ENCODE measurements at regions not wholly inside any gene's neighbourhood (a gene's known extent, or its start where the extent isn't known, plus 50 kb on each side); places are given as distances from the start of the nearest gene placed in this dataset.
"Not testable (repeated sequence)": the region's sequence is repeated elsewhere in the genome, so short reads cannot be mapped to it uniquely, and the experiment has no call there.

GRCh38 chr14:48726080-48726642 lies 860.0 kb downstream of the RPS29 start:
- Mint-ChIP-seq H3K4me1 (no peaks in the 10 kb centered on the region), H3K9me3 (no peaks in the 10 kb centered on the region), H3K27me3 (no peaks in the 10 kb centered on the region), H3K27ac (no peak overlapping the region), H3K36me3 (no peaks in the 10 kb centered on the region), H3K4me3 (no peak overlapping the region)
- POLR2A ChIA-PET, result no interaction called here
- no peak for DNase-seq
- no peak for ATAC-seq (ENCODE audit: low read depth)

GRCh38 chr14:48725051-48725734 lies 861.0 kb downstream of the RPS29 start:
- H3K27ac Mint-ChIP-seq, result no peak overlapping the region
- no peak for ATAC-seq (ENCODE audit: low read depth)

GRCh38 chr14:48723841-48724495 lies 862.2 kb downstream of the RPS29 start:
- Mint-ChIP-seq H3K4me3 (no peak overlapping the region), H3K27ac (no peak overlapping the region), H3K27me3 (no peaks in the 10 kb centered on the region), H3K9me3 (no peaks in the 10 kb centered on the region), H3K4me1 (no peaks in the 10 kb centered on the region), H3K36me3 (no peaks in the 10 kb centered on the region)
- POLR2A ChIA-PET, result no interaction called here
- ATAC-seq (ENCODE audit: low read depth) (no peak), DNase-seq (no peak)

More at GRCh38 chr14:48725051-48725734, 861.0 kb downstream of the RPS29 start:
- DNase-seq, result no peak
- Mint-ChIP-seq H3K4me3 (no peak overlapping the region), H3K36me3 (no peaks in the 10 kb centered on the region), H3K4me1 (no peaks in the 10 kb centered on the region), H3K9me3 (no peaks in the 10 kb centered on the region), H3K27me3 (no peaks in the 10 kb centered on the region)
- POLR2A ChIA-PET, result no interaction called here

- Mint-ChIP-seq H3K4me3 (no peak overlapping the region), H3K4me1 (no peaks in the 10 kb centered on the region), H3K27ac (no peak overlapping the region), H3K9me3 (peaks cover 2% of the 10 kb centered on the region), H3K27me3 (no peaks in the 10 kb centered on the region), H3K36me3 (no peaks in the 10 kb centered on the region)
- DNase-seq (no peak), ATAC-seq (ENCODE audit: low read depth) (no peak)
- POLR2A ChIA-PET, result no interaction called here
These were observed 871.8 kb downstream of the RPS29 start for GRCh38 chr14:48714366-48714765.

- no peak for DNase-seq
- no peak overlapping the region for H3K4me3 Mint-ChIP-seq
- ATAC-seq (ENCODE audit: low read depth), result no peak
- no peak overlapping the region for H3K27ac Mint-ChIP-seq
- peaks cover 1% of the 10 kb centered on the region for H3K9me3 Mint-ChIP-seq
- no peaks in the 10 kb centered on the region for H3K27me3 Mint-ChIP-seq
- POLR2A ChIA-PET, result no interaction called here
- H3K4me1 Mint-ChIP-seq, result no peaks in the 10 kb centered on the region
- H3K36me3 Mint-ChIP-seq, result no peaks in the 10 kb centered on the region
These were observed 876.0 kb downstream of the RPS29 start for GRCh38 chr14:48710133-48710532.

- no peaks in the 10 kb centered on the region for H3K36me3 Mint-ChIP-seq
- no peaks in the 10 kb centered on the region for H3K4me1 Mint-ChIP-seq
- no peak overlapping the region for H3K4me3 Mint-ChIP-seq
- H3K9me3 Mint-ChIP-seq, result peaks cover 1% of the 10 kb centered on the region
- no peaks in the 10 kb centered on the region for H3K27me3 Mint-ChIP-seq
- ATAC-seq (ENCODE audit: low read depth), result no peak
- DNase-seq, result no peak
- POLR2A ChIA-PET, result no interaction called here
- no peak overlapping the region for H3K27ac Mint-ChIP-seq
These were observed 876.8 kb downstream of the RPS29 start for GRCh38 chr14:48709277-48709785.

GRCh38 chr14:48704639-48705038 lies 881.5 kb downstream of the RPS29 start:
- no peaks in the 10 kb centered on the region for H3K27me3 Mint-ChIP-seq
- H3K36me3 Mint-ChIP-seq, result no peaks in the 10 kb centered on the region
- POLR2A ChIA-PET, result no interaction called here
- H3K4me1 Mint-ChIP-seq, result no peaks in the 10 kb centered on the region
- no peak for ATAC-seq (ENCODE audit: low read depth)
- no peak overlapping the region for H3K4me3 Mint-ChIP-seq
- peaks cover 4% of the 10 kb centered on the region for H3K9me3 Mint-ChIP-seq
- no peak for DNase-seq
- H3K27ac Mint-ChIP-seq, result no peak overlapping the region

GRCh38 chr14:48703728-48704467 lies 882.3 kb downstream of the RPS29 start:
- Mint-ChIP-seq H3K4me1 (no peaks in the 10 kb centered on the region), H3K27me3 (no peaks in the 10 kb centered on the region)
- POLR2A ChIA-PET, result no interaction called here

GRCh38 chr14:48697362-48697761 lies 888.8 kb downstream of the RPS29 start:
- H3K4me3 Mint-ChIP-seq; H3K9me3 Mint-ChIP-seq; H3K27me3 Mint-ChIP-seq; DNase-seq; H3K4me1 Mint-ChIP-seq; ATAC-seq (ENCODE audit: low read depth); POLR2A ChIA-PET; H3K27ac Mint-ChIP-seq; H3K36me3 Mint-ChIP-seq: not testable (repeated sequence)

More at GRCh38 chr14:48703728-48704467, 882.3 kb downstream of the RPS29 start:
- DNase-seq (no peak), ATAC-seq (ENCODE audit: low read depth) (no peak)
- Mint-ChIP-seq H3K36me3 (no peaks in the 10 kb centered on the region), H3K27ac (no peak overlapping the region), H3K4me3 (no peak overlapping the region), H3K9me3 (peaks cover 4% of the 10 kb centered on the region)

- no peak for DNase-seq
- no peak overlapping the region for H3K4me3 Mint-ChIP-seq
These were observed 892.4 kb downstream of the RPS29 start for GRCh38 chr14:48693793-48694192.

GRCh38 chr14:48690349-48690748 lies 895.8 kb downstream of the RPS29 start:
- ATAC-seq (ENCODE audit: low read depth), result no peak
- H3K9me3 Mint-ChIP-seq, result peaks cover 1% of the 10 kb centered on the region
- no peaks in the 10 kb centered on the region for H3K27me3 Mint-ChIP-seq
- H3K27ac Mint-ChIP-seq, result no peak overlapping the region
- no peaks in the 10 kb centered on the region for H3K36me3 Mint-ChIP-seq
- POLR2A ChIA-PET, result no interaction called here
- no peaks in the 10 kb centered on the region for H3K4me1 Mint-ChIP-seq
- H3K4me3 Mint-ChIP-seq, result no peak overlapping the region
- DNase-seq, result no peak

More at GRCh38 chr14:48693793-48694192, 892.4 kb downstream of the RPS29 start:
- no peaks in the 10 kb centered on the region for H3K27me3 Mint-ChIP-seq
- H3K27ac Mint-ChIP-seq, result no peak overlapping the region
- no peaks in the 10 kb centered on the region for H3K36me3 Mint-ChIP-seq
- no peak for ATAC-seq (ENCODE audit: low read depth)
- peaks cover 6% of the 10 kb centered on the region for H3K9me3 Mint-ChIP-seq
- H3K4me1 Mint-ChIP-seq, result no peaks in the 10 kb centered on the region
- POLR2A ChIA-PET, result no interaction called here

GRCh38 chr14:48686650-48687049 lies 899.5 kb downstream of the RPS29 start:
- H3K4me3 Mint-ChIP-seq, result no peak overlapping the region
- H3K27me3 Mint-ChIP-seq, result no peaks in the 10 kb centered on the region
- H3K4me1 Mint-ChIP-seq, result no peaks in the 10 kb centered on the region

GRCh38 chr14:48672506-48672905 lies 913.7 kb downstream of the RPS29 start:
- Mint-ChIP-seq H3K9me3 (peaks cover 8% of the 10 kb centered on the region), H3K36me3 (no peaks in the 10 kb centered on the region), H3K27me3 (no peaks in the 10 kb centered on the region), H3K27ac (no peak overlapping the region), H3K4me3 (no peak overlapping the region), H3K4me1 (no peaks in the 10 kb centered on the region)
- ATAC-seq (ENCODE audit: low read depth) (no peak), DNase-seq (no peak)
- POLR2A ChIA-PET, result no interaction called here

More at GRCh38 chr14:48686650-48687049, 899.5 kb downstream of the RPS29 start:
- Mint-ChIP-seq H3K27ac (no peak overlapping the region), H3K36me3 (no peaks in the 10 kb centered on the region), H3K9me3 (no peaks in the 10 kb centered on the region)
- ATAC-seq (ENCODE audit: low read depth) (no peak), DNase-seq (no peak)
- POLR2A ChIA-PET, result no interaction called here

Data from activated naive CD8-positive, alpha-beta T cell treated with anti-CD3 and anti-CD28 coated beads, Interleukin-2, amount 10 ng/mL, durations not matched to agents 7 days and 5 days (primary cell).